Endodermal cell (in vitro differentiated cells): ENCODE measurements at regions not wholly inside any gene's neighbourhood (a gene's known extent, or its start where the extent isn't known, plus 50 kb on each side); places are given as distances from the start of the nearest gene placed in this dataset.

Experiments
- DNase-seq: peaks from one replicate; pipeline ENCODE4 v3.0.0-alpha.2; 2017
- H3K27ac ChIP-seq: 2 replicates; pipeline ENCODE4 v1.5.1; 2013; ENCODE audit warnings: mild to moderate bottlenecking, low read depth, low read length, moderate library complexity
- H3K27me3 ChIP-seq: 2 replicates; pipeline ENCODE4 v1.6.1; 2013; ENCODE audit warnings: mild to moderate bottlenecking, low read length, moderate library complexity; ENCODE audit not compliant: insufficient read depth, control insufficient read depth, poor library complexity, severe bottlenecking
- H3K36me3 ChIP-seq: 2 replicates; pipeline ENCODE4 v1.7.0; 2013; ENCODE audit warnings: mild to moderate bottlenecking, low read length, moderate library complexity; ENCODE audit not compliant: control insufficient read depth, insufficient read depth
- H3K4me1 ChIP-seq: one replicate; pipeline ENCODE4 v1.7.0; 2013; ENCODE audit warnings: low read length; ENCODE audit not compliant: control insufficient read depth, insufficient read depth
- H3K4me3 ChIP-seq: 2 replicates; pipeline ENCODE4 v1.5.1; 2013; ENCODE audit warnings: mild to moderate bottlenecking, low read length, moderate library complexity
- H3K9ac ChIP-seq: 2 replicates; pipeline ENCODE4 v1.6.1; 2013; ENCODE audit warnings: mild to moderate bottlenecking, low read length, moderate library complexity; ENCODE audit not compliant: poor library complexity, severe bottlenecking; ENCODE audit errors: extremely low read depth
- H3K9me3 ChIP-seq: 2 replicates; pipeline ENCODE4 v1.6.1; 2013; ENCODE audit warnings: mild to moderate bottlenecking, low read length, moderate library complexity; ENCODE audit not compliant: control insufficient read depth
- H3K27ac Mint-ChIP-seq: 2 replicates; pipeline ENCODE4 v1.8.0; 2020; ENCODE audit warnings: mixed read lengths
- H3K27me3 Mint-ChIP-seq: 2 replicates; pipeline ENCODE4 v1.8.0; 2021; ENCODE audit warnings: mild to moderate bottlenecking, mixed read lengths; ENCODE audit not compliant: insufficient read depth
- H3K36me3 Mint-ChIP-seq: 2 replicates; pipeline ENCODE4 v1.8.0; 2020; ENCODE audit warnings: low read depth, mixed read lengths
- H3K4me1 Mint-ChIP-seq: 2 replicates; pipeline ENCODE4 v1.8.0; 2020; ENCODE audit warnings: mixed read lengths
- H3K4me3 Mint-ChIP-seq: 2 replicates; pipeline ENCODE4 v1.8.0; 2020; ENCODE audit warnings: mild to moderate bottlenecking, moderate library complexity, mixed read lengths
- H3K9me3 Mint-ChIP-seq: 2 replicates; pipeline ENCODE4 v1.8.0; 2020; ENCODE audit warnings: mild to moderate bottlenecking, mixed read lengths
- WGBS, 2 experiments: methylation state at CpG; one replicate each; pipeline versions ENCODE4 v1.1.5 to v1.1.7; 2013; ENCODE audit warnings: missing lambda C conversion rate in 2 of 2, mixed read lengths in 1 of 2; ENCODE audit not compliant: insufficient coverage in 1 of 2, insufficient read length in 1 of 2; 5-methylcytosine and 5-hydroxymethylcytosine counted together
- TF ChIP-seq, protein P1 (sequence below): fragments of 200-600 bp; sonication (generic); conservative IDR thresholded peaks from 2 replicates; pipeline ENCODE4 v1.5.0; 2021; ENCODE audit warnings: antibody characterized with exemption, mild to moderate bottlenecking

DNA sequence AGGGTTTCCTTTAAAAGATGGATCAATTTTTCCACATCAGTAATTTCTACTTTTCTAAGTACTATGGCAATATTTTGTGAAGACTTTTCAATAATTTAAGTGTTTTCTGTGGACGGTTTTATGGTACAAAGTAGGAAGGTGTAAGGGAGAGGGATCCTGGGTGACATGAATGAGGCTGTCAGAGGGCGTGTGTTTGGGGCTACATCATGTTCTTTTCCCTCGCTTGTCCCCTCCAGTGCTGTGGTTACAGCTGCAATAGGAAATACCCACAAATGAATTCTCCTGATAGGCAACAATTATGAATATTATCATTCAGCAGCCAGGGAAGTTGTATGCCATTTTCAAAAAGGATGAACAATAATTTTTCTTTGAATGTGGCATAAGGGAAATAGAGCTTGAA, 83.8 kb downstream of the CAVIN4 start:
- Histone ChIP-seq H3K4me3 (no peak overlapping the region), H3K27me3 (peaks cover 17% of the 10 kb centered on the region), H3K9ac (no peak overlapping the region), H3K9me3 (peaks cover 45% of the 10 kb centered on the region), H3K4me1 (peaks cover 2% of the 10 kb centered on the region), H3K27ac (no peak overlapping the region), H3K36me3 (no peaks in the 10 kb centered on the region)
- H3K36me3 Mint-ChIP-seq = peaks cover 8% of the 10 kb centered on the region
- peaks cover 42% of the 10 kb centered on the region for H3K9me3 Mint-ChIP-seq
- DNase-seq = no peak
- H3K4me1 Mint-ChIP-seq = peaks cover 16% of the 10 kb centered on the region
- no peak overlapping the region for H3K4me3 Mint-ChIP-seq
- H3K27me3 Mint-ChIP-seq = peaks cover 35% of the 10 kb centered on the region
- no peak overlapping the region for H3K27ac Mint-ChIP-seq
- TF ChIP-seq, protein P1, sequence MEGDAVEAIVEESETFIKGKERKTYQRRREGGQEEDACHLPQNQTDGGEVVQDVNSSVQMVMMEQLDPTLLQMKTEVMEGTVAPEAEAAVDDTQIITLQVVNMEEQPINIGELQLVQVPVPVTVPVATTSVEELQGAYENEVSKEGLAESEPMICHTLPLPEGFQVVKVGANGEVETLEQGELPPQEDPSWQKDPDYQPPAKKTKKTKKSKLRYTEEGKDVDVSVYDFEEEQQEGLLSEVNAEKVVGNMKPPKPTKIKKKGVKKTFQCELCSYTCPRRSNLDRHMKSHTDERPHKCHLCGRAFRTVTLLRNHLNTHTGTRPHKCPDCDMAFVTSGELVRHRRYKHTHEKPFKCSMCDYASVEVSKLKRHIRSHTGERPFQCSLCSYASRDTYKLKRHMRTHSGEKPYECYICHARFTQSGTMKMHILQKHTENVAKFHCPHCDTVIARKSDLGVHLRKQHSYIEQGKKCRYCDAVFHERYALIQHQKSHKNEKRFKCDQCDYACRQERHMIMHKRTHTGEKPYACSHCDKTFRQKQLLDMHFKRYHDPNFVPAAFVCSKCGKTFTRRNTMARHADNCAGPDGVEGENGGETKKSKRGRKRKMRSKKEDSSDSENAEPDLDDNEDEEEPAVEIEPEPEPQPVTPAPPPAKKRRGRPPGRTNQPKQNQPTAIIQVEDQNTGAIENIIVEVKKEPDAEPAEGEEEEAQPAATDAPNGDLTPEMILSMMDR = no peak
- 94 to 100% methylated on average over 2 to 3 of the region's 3 CpGs for WGBS, 2 experiments

DNA sequence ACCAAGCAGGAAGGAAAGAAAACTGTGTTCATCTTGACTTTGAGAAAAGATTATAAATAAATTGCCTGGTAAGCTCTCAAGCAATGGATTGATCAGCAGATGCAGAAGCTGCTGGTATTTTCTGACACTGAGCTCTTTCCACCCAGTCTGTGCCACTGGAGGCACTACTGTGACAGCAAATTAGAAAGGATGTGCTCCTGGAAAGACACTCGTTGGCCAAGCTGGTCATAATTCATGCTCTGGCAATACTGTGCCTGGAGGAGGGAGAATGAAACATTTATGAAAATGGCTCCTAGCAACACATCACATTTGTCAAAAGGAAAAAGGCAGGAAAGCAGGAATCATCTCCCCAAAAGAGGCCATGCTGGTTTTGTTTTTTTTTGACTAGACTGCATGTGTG, 84.2 kb downstream of the CAVIN4 start:
- Histone ChIP-seq H3K4me3 (no peak overlapping the region), H3K9ac (no peak overlapping the region), H3K27me3 (peaks cover 17% of the 10 kb centered on the region), H3K4me1 (peaks cover 2% of the 10 kb centered on the region), H3K27ac (no peak overlapping the region), H3K36me3 (no peaks in the 10 kb centered on the region), H3K9me3 (peaks cover 42% of the 10 kb centered on the region)
- peaks cover 6% of the 10 kb centered on the region for H3K36me3 Mint-ChIP-seq
- peaks cover 35% of the 10 kb centered on the region for H3K27me3 Mint-ChIP-seq
- H3K4me3 Mint-ChIP-seq = no peak overlapping the region
- TF ChIP-seq, protein P1 = peak; percentile 16
- peaks cover 38% of the 10 kb centered on the region for H3K9me3 Mint-ChIP-seq
- DNase-seq = no peak
- WGBS, 2 experiments = 73 to 83% methylated on average over 1 of the region's 1 CpG
- no peak overlapping the region for H3K27ac Mint-ChIP-seq
- H3K4me1 Mint-ChIP-seq = peaks cover 16% of the 10 kb centered on the region

DNA sequence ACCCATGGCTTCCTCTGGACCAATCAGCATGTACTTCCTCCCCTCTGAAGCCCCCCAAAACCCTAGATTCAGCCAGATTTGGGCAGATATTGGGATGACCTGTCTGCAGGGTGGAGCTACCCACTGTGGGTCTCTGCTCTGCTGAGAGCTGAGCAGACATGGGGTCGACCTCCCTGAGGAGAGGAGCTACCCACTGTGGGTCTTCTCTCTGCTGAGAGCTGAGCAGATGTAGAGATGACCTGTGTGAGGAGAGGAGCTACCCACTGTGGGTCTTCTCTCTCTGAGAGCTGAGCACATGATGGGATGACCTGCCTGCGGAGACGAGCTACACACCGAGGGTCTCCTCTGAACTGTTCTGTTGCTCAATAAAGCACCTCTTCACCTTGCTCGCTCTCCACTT, 89.6 kb downstream of the CAVIN4 start:
- Mint-ChIP-seq H3K4me1 (peaks cover 28% of the 10 kb centered on the region), H3K27ac (no peak overlapping the region), H3K27me3 (peaks cover 7% of the 10 kb centered on the region), H3K4me3 (no peak overlapping the region), H3K9me3 (peaks cover 18% of the 10 kb centered on the region), H3K36me3 (no peaks in the 10 kb centered on the region)
- H3K27me3 ChIP-seq = no peaks in the 10 kb centered on the region
- H3K9me3 ChIP-seq = peaks cover 16% of the 10 kb centered on the region
- no peak overlapping the region for H3K4me3 ChIP-seq
- TF ChIP-seq, protein P1 = no peak
- DNase-seq = no peak
- H3K4me1 ChIP-seq = peaks cover 2% of the 10 kb centered on the region
- no peak overlapping the region for H3K27ac ChIP-seq
- H3K36me3 ChIP-seq = no peaks in the 10 kb centered on the region
- 76% methylated on average over 5 of the region's 5 CpGs; no CpG with 5 or more reads in 1 of the 2 experiments for WGBS, 2 experiments
- H3K9ac ChIP-seq = no peak overlapping the region
